GM12873 (cell line): ENCODE measurements at regions not wholly inside any gene's neighbourhood (a gene's known extent, or its start where the extent isn't known, plus 50 kb on each side); places are given as distances from the start of the nearest gene placed in this dataset.

Experiments used
- TF ChIP-seq, protein P1 (sequence below): IDR thresholded peaks from 2 replicates; pipeline ENCODE4 v1.5.1; 2012; ENCODE audit warnings: low read depth, mild to moderate bottlenecking, moderate library complexity, low read length, control low read depth; ENCODE audit not compliant: insufficient read depth; ENCODE audit errors: missing control alignments

- TF ChIP-seq, protein P1, sequence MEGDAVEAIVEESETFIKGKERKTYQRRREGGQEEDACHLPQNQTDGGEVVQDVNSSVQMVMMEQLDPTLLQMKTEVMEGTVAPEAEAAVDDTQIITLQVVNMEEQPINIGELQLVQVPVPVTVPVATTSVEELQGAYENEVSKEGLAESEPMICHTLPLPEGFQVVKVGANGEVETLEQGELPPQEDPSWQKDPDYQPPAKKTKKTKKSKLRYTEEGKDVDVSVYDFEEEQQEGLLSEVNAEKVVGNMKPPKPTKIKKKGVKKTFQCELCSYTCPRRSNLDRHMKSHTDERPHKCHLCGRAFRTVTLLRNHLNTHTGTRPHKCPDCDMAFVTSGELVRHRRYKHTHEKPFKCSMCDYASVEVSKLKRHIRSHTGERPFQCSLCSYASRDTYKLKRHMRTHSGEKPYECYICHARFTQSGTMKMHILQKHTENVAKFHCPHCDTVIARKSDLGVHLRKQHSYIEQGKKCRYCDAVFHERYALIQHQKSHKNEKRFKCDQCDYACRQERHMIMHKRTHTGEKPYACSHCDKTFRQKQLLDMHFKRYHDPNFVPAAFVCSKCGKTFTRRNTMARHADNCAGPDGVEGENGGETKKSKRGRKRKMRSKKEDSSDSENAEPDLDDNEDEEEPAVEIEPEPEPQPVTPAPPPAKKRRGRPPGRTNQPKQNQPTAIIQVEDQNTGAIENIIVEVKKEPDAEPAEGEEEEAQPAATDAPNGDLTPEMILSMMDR: no peak
Measured at GRCh38 chr14:98489115-98489514, 782.9 kb downstream of the BCL11B start.

DNA sequence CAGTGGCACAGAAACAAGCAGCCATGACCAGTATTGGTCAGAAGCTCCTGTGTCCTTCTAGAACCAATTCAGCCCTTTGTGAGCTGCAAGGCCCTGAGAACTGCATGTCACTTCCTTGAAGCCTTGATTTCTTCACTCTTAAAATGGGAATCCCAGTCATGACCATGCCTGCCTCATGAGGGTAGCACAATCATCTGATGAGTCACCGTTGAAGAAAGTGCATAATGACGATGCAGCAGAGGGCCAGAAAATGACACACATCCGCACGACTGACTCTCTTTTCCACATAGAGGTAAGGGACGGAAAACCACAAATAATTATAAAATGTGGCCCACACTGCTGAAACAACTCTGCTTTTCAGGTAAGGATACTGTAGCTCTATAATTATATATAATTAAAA, 777.4 kb downstream of the BCL11B start:
- TF ChIP-seq, protein P1: no peak

- TF ChIP-seq, protein P1: no peak
Measured at GRCh38 chr14:98498019-98498885, 773.7 kb downstream of the BCL11B start.

- TF ChIP-seq, protein P1: no peak
Measured at GRCh38 chr14:98501335-98501734, 770.7 kb downstream of the BCL11B start.

- TF ChIP-seq, protein P1: no peak
Measured at GRCh38 chr14:98501836-98502235, 770.2 kb downstream of the BCL11B start.

DNA sequence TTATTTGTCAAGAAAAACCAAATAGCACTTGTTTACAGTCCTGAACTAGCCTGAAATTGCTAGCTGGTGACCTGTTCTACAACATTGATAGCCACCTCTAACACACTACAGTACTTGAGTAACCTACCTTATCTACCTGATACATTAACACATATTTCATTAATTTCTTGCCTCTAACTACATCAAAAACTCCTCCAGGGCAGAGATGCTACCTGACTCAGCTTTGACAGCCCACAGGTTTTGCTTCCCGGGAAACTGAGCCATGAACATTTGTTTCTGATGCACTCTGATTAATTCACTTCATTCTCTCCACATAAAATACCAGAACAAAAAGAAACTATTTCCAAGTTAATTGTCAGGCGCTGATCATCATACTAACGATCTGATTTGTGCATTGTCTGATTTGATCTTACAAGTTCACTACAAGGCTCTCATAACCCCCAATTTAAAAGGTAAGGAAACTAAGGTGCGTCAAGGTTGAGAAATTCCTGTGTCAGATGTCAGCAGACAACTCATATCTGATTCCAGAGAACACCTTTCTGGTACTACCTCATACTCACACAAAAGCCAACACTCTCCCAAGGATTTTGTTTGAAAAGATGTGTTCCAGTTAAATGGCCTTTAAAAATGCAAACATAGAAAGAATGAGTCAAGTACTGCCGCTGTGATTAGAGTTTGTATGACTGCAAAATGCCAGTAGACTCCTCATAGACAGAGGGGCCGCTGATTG, 768.7 kb downstream of the BCL11B start:
- TF ChIP-seq, protein P1: no peak

GRCh38 chr14:98507264-98507663, 764.7 kb downstream of the BCL11B start:
- TF ChIP-seq, protein P1: no peak
